ENCODE measurements at regions not wholly inside any gene's neighbourhood (a gene's known extent, or its start where the extent isn't known, plus 50 kb on each side); places are given as distances from the start of the nearest gene placed in this dataset.

- no peak for TF ChIP-seq CTCF (IDR thresholded peaks at IDR 0.05; ENCODE audit: poor library complexity, severe bottlenecking)
- TF ChIP-seq POLR2AphosphoS5 (IDR thresholded peaks at IDR 0.05) = no peak
- TF ChIP-seq EZH2 (IDR thresholded peaks at IDR 0.05; ENCODE audit: borderline replicate concordance, insufficient read depth, low read length, poor library complexity, severe bottlenecking) = no peak
- TF ChIP-seq REST (IDR thresholded peaks at IDR 0.05; ENCODE audit: borderline replicate concordance) = no peak
- no peak for TF ChIP-seq MXI1 (conservative IDR thresholded peaks at IDR 0.05; ENCODE audit: poor library complexity, severe bottlenecking)
Measured at GRCh38 chr15:62647202-62647842, 395.2 kb upstream of the TPM1 start.
